ENCODE measurements at regions not wholly inside any gene's neighbourhood (a gene's known extent, or its start where the extent isn't known, plus 50 kb on each side); places are given as distances from the start of the nearest gene placed in this dataset.
A peak's percentile ranks its signal among the peaks of the same experiment; 100 is the strongest.

DNA sequence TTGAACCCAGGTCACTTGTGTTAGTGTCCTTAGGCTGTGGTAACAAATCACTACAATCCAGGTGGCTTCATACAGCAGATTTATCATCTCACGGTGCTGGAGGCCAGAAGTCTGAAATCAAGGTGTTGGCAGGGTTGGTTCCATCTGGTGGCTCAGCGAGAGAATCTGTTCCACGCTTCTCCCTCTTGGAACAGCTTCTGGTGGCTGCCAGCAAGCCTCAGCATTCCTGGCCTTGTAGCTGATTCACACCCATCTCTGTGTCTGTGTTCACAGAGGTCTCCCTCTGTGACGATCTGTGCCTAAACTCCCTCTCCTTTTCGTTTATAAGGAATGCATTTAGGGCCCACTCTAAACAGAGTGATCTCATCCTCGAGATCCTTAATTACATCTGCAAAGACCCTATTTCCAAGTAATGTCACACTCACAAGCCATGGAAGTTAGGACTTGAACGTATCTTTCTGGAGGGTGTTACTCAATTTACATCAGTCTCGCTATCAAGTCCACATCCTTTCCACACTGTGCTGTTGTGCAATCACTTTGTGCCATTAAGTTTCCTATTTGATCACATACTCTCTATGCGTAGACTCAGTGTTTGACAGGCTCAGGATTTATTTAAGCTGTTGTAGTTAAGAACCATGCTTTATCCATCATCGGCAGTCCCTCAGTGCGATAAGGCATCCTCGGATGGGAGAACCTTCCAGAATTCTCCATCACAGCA, 164.4 kb downstream of the SOCS6 start:
- no peaks in the 10 kb centered on the region for H3K36me3 ChIP-seq (replicated peaks)
- peaks cover 10% of the 10 kb centered on the region for H3K4me1 ChIP-seq
- H3K27me3 ChIP-seq (ENCODE audit: low read depth) = no peaks in the 10 kb centered on the region
- DNase-seq (ENCODE audit: low spot score in 2 of 2) = no peak
- H3K9me3 ChIP-seq = no peaks in the 10 kb centered on the region; the same call in 1 of the 2 replicates
- in situ Hi-C loops (cut with MboI; ENCODE audit: low sequenced_read_pairs) = loop anchor here (5.0 to 25.0 kb wide), 2 partner anchors 261 to 816 kb away; no protein-coding TSS in a partner anchor
- no peak overlapping the region for H3K4me3 ChIP-seq

DNA sequence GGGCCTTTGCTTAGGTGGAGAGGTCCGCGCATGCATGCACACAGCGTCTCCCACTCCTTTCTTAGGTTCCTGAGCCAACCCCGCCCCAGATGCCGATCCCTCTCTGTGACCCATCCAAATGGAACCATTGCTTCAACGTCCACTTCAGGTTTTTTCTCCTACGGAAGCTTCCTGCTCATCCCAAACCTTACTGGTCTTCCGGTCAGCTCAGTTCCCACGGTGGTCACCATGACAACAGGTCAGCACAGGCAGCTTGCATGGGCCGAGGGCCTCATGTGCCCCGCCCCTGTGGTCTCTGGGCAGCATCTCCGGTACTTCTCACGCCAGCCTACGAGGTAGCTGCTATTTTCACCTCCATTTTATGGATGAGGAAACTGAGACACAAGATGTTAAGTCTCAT, 163.7 kb downstream of the SOCS6 start:
- H3K9me3 ChIP-seq = no peaks in the 10 kb centered on the region; the same call in 1 of the 2 replicates
- no peaks in the 10 kb centered on the region for H3K36me3 ChIP-seq (replicated peaks)
- peaks cover 10% of the 10 kb centered on the region for H3K4me1 ChIP-seq
- H3K27me3 ChIP-seq (ENCODE audit: low read depth) = no peaks in the 10 kb centered on the region
- no peak for DNase-seq (ENCODE audit: low spot score in 2 of 2)
- in situ Hi-C loops (cut with MboI; ENCODE audit: low sequenced_read_pairs) = loop anchor here (5.0 to 25.0 kb wide), 2 partner anchors 260 to 815 kb away; no protein-coding TSS in a partner anchor
- H3K4me3 ChIP-seq = no peak overlapping the region

DNA sequence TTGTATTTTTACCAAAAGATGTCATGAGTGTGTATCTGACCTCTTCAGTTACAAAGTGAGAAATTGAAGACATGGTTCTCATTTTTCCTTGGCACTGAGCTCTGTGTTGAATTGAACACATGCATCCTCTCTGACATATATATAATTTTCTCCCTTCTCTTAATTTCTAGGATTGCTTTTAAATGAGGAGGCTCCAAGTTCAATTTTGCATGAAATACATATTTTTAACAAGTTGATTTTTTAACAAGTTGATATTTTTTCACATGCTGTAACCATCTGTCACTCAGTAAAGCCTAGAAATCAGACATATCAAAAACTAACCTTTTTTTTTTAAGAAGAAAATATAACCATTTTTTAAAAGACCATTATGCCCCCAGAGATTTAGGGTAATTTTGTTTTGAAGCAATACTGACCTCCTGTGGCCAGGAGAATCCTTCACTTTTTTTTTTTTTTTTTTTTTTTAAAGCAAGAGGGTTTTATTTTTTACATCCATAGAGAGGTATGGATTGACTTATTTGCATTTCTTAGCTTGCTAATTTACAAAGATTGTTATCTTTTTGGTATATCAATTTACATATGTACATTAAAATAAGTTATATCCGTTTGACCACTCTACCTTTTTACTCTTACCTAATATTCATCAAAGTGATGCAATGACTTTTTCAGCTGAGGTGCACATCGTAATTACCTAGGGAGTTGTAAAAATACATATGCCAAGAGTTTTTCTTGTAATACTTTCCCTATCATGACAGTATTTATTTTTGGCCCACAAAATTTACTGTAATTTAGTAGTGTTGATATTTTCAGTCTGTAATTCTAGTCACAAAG, 161.8 kb downstream of the SOCS6 start:
- no peaks in the 10 kb centered on the region for H3K27me3 ChIP-seq (ENCODE audit: low read depth)
- DNase-seq (ENCODE audit: low spot score in 2 of 2) = peak in 1 of 2 experiments; percentile 25
- H3K4me1 ChIP-seq = peaks cover 10% of the 10 kb centered on the region
- in situ Hi-C loops (cut with MboI; ENCODE audit: low sequenced_read_pairs) = loop anchor here (5.0 to 25.0 kb wide), 2 partner anchors 258 to 813 kb away; no protein-coding TSS in a partner anchor
- no peaks in the 10 kb centered on the region for H3K36me3 ChIP-seq (replicated peaks)
- no peak overlapping the region for H3K4me3 ChIP-seq
- no peaks in the 10 kb centered on the region; the same call in 1 of the 2 replicates for H3K9me3 ChIP-seq

DNA sequence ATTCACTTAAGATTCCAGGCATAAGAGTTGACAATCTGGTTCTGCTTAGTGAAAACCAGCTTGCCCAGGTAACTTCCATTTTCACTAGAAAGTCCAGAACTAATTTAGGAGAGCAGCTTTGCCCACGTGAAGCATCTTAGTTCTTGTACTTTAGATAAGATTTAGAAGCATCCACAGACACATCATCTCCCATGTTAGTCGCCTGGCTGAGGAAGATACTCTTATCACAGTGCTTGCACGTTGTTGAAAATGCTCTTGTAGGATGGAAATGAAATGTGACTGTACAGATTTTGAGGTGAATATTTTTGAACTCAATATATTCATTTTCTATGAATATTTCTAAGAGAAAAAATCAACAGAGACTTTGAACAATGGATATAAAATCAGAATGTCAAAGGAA, 159.7 kb downstream of the SOCS6 start:
- Histone ChIP-seq H3K4me1 (no peaks in the 10 kb centered on the region; the same call in 1 of the 2 replicates), H3K4me3 (no peak overlapping the region), H3K9me3 (no peaks in the 10 kb centered on the region; the same call in 1 of the 2 replicates), H3K27me3 (ENCODE audit: low read depth) (no peaks in the 10 kb centered on the region), H3K36me3 (replicated peaks) (no peaks in the 10 kb centered on the region)
- no peak for DNase-seq (ENCODE audit: low spot score in 2 of 2)
- in situ Hi-C loops (cut with MboI; ENCODE audit: low sequenced_read_pairs) = no loop called here

DNA sequence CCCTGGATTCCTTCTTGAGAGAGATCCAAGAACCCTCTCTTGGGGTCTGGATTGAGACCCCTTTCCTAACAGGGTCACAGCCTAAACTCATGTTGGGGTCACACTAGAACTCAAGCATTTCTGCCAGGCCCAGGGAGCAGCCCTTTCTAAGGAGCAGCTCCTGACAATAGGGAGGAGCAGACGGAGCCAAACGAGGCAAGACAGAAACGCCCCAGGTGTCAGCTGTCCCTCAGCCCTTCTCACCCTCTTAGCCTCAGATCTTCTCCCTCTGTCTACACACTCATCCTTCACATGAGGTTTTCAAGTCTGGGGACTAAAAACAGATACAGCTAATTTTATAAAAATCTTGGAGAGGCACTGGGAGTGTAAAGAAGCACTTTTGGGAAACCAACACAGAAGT, 157.2 kb downstream of the SOCS6 start:
- in situ Hi-C loops (cut with MboI; ENCODE audit: low sequenced_read_pairs) = no loop called here
- Histone ChIP-seq H3K4me1 (no peaks in the 10 kb centered on the region; the same call in 1 of the 2 replicates), H3K9me3 (peaks cover 6% of the 10 kb centered on the region; the same call in 1 of the 2 replicates), H3K36me3 (replicated peaks) (no peaks in the 10 kb centered on the region), H3K4me3 (no peak overlapping the region), H3K27me3 (ENCODE audit: low read depth) (no peaks in the 10 kb centered on the region)
- no peak for DNase-seq (ENCODE audit: low spot score in 2 of 2)

DNA sequence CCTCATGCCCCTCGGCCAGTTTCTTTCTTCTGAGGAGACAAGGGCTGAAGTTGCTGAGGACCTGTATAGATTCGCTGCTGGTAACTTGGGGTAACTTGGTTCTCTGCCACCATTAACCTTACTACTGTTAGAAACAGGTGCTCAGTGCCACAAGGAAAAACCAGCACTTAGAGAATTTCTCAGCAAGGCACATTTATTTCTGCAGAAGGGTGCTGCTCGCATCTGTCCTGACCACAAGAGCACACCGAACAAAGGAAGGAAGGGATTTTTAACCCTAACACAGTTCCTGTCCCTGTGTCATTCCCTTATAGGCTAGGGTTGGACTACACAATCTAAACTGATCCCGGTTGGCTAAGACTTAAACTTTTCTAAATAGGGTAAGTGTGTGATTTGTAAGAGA, 154.1 kb downstream of the SOCS6 start:
- Histone ChIP-seq H3K27me3 (ENCODE audit: low read depth) (no peaks in the 10 kb centered on the region), H3K4me3 (no peak overlapping the region), H3K9me3 (0 out of 2 replicates have a peak, but pooled peaks cover 6% of the 10 kb centered on the region), H3K4me1 (no peaks in the 10 kb centered on the region), H3K36me3 (replicated peaks) (no peaks in the 10 kb centered on the region)
- in situ Hi-C loops (cut with MboI; ENCODE audit: low sequenced_read_pairs) = no loop called here
- DNase-seq (ENCODE audit: low spot score in 2 of 2) = no peak

DNA sequence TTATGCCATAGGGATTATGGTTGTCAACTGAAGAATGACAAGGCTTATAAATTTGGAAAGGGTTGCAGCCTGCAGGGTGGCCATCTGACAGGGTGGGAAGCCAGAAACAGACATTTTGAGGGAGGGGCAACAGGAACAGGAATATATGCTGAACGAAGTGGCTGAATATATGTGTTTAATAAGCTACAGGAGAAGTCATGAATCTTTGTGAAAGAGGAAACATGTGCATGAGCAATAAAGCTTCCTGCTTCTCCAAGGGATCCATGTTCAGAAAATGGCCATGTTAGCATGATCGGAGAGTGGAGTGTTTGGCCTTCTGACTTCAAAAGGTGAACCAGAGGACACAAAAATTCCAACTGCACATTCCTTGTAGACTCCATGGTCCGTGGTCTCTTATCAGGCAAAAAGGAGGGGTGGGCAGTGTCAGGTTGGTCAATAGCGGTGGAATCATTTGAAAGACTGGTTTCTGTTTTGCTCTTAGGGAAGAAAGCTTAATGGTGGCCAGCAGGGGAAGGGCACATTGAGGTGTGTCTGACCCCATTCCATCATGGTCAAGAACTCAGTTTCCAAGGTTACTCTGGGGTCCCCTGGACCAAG, 144.1 kb downstream of the SOCS6 start:
- Histone ChIP-seq H3K36me3 (replicated peaks) (no peaks in the 10 kb centered on the region), H3K4me3 (no peak overlapping the region), H3K4me1 (no peaks in the 10 kb centered on the region), H3K27me3 (ENCODE audit: low read depth) (no peaks in the 10 kb centered on the region), H3K9me3 (no peaks in the 10 kb centered on the region)
- in situ Hi-C loops (cut with MboI; ENCODE audit: low sequenced_read_pairs) = no loop called here
- DNase-seq (ENCODE audit: low spot score in 2 of 2) = no peak

DNA sequence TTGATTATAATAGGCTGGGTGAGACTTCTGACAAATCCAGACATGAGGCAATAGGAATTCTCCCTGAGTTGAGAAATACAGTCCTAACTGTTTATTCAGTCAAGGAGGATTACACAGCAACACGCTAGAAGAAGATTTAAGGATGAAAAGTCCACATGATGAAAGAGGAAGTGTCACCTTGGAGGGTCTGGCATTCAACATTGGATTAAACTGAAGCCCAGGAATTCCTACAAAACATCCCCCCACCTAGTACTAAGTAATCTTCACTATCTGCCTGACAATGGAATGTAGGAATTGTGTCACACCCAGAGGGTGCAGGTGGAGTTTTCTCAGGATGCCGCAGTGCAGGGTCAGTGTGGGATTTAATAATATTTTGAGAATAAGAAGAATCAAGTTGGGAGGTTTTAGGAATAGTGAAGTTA, 142.4 kb downstream of the SOCS6 start:
- Histone ChIP-seq H3K9me3 (no peaks in the 10 kb centered on the region), H3K27me3 (ENCODE audit: low read depth) (no peaks in the 10 kb centered on the region), H3K4me1 (no peaks in the 10 kb centered on the region), H3K36me3 (replicated peaks) (no peaks in the 10 kb centered on the region), H3K4me3 (no peak overlapping the region)
- no peak for DNase-seq (ENCODE audit: low spot score in 2 of 2)
- in situ Hi-C loops (cut with MboI; ENCODE audit: low sequenced_read_pairs) = no loop called here

DNA sequence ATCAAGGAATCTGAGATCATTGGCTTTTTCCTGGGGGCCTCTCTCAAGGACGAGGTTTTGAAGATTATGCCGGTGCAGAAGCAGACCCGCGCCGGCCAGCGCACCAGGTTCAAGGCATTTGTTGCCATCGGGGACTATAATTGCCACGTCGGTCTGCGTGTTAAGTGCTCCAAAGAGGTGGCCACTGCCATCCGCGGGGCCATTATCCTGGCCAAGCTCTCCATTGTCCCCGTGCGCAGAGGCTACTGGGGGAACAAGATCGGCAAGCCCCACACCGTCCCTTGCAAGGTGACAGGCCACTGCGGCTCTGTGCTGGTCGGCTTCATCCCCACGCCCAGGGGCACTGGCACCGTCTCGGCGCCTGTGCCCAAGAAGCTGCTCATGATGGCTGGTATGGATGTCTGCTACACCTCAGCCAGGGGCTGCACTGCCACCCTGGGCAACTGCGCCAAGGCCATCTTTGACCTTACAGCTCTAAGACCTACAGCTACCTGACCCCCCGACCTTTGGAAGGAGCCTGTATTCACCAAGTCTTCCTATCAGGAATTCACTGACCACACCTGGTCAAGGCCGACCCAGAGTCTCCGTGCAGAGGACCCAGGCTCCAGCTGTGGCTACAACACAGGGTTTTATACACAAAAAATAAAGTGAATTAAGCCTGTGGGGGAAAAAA, 141.8 kb downstream of the SOCS6 start:
- H3K27me3 ChIP-seq (ENCODE audit: low read depth) = no peaks in the 10 kb centered on the region
- no peaks in the 10 kb centered on the region for H3K9me3 ChIP-seq
- H3K4me3 ChIP-seq = no peak overlapping the region
- H3K36me3 ChIP-seq (replicated peaks) = no peaks in the 10 kb centered on the region
- no peaks in the 10 kb centered on the region for H3K4me1 ChIP-seq
- DNase-seq (ENCODE audit: low spot score in 2 of 2) = no peak
- in situ Hi-C loops (cut with MboI; ENCODE audit: low sequenced_read_pairs) = no loop called here

DNA sequence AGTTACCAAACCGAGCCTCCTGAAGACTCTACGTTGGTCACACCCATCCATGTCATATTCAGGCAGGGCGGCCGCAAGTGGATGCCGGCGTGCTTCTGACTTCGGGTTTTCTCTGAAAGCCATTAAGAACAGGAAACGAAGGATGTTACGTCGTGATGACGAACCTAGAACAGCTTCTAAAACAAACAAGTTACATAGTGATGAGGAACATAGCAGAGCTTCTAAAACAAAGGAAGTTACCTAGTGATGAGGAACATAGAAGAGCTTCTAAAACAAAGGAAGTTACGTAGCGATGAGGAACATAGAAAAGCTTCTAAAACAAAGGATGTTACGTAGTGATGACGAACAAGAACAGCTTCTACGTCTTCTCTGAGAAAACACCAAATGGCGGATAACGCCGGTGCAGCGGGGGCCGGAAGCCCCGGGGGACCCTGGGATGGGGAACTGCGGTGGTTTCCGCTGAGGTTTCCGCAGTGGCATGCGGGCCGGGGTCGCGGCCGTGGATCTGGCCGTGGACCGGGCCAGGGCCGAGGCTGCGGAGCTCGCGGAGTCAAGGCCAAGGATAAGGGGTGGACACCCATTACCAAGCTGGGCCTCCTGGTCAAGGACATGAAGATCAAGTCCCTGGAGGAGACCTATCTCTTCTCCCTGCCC, 141.1 kb downstream of the SOCS6 start:
- in situ Hi-C loops (cut with MboI; ENCODE audit: low sequenced_read_pairs) = no loop called here
- H3K4me1 ChIP-seq = no peaks in the 10 kb centered on the region

DNA sequence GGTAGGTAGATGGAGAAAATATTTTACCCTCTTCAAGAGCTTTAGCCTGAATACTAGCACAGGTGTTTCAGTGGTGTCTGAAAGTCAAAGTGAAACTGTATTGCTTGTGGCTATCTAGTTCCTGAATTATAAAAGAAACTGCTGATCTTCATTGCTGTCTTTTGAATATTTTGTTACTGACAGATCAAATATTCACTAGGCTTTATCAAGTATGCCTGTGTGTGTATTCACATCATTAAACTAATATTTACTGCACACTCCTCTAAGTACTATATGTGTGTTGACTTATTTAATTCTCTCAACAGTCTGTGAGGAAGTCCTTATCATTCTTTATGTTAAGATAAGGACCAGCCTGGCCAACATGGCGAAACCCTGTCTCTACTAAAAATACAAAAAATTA, 139.6 kb downstream of the SOCS6 start:
- Histone ChIP-seq H3K4me1 (no peaks in the 10 kb centered on the region), H3K9me3 (no peaks in the 10 kb centered on the region), H3K36me3 (replicated peaks) (no peaks in the 10 kb centered on the region), H3K27me3 (ENCODE audit: low read depth) (no peaks in the 10 kb centered on the region), H3K4me3 (no peak overlapping the region)
- in situ Hi-C loops (cut with MboI; ENCODE audit: low sequenced_read_pairs) = no loop called here
- DNase-seq (ENCODE audit: low spot score in 2 of 2) = no peak

More for the DNA sequence above, 141.1 kb downstream of the SOCS6 start:
- no peak overlapping the region for H3K4me3 ChIP-seq
- no peaks in the 10 kb centered on the region for H3K27me3 ChIP-seq (ENCODE audit: low read depth)
- no peak for DNase-seq (ENCODE audit: low spot score in 2 of 2)
- H3K9me3 ChIP-seq = no peaks in the 10 kb centered on the region
- no peaks in the 10 kb centered on the region for H3K36me3 ChIP-seq (replicated peaks)

DNA sequence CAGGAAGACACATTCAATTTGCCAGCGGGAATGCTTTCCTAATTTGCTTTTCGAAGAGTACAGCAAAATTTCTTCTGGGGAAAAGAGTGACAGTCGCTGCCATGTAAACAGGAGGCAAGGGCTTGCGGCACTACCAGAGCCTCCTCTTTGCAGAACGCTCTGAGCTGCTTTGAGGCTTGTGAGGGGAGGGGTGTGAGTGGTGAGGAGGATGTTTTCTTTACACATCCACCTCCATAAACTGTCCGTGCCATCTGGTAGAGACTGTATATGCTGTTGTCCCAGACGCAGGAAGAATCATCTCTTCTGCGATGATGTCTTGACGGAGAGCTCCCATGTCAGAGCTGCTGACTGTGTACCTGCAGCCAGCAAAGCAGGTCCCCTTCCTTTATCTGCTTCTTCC, 138.0 kb downstream of the SOCS6 start:
- DNase-seq (ENCODE audit: low spot score in 2 of 2) = no peak
- Histone ChIP-seq H3K4me1 (no peaks in the 10 kb centered on the region), H3K9me3 (no peaks in the 10 kb centered on the region), H3K36me3 (replicated peaks) (no peaks in the 10 kb centered on the region), H3K4me3 (no peak overlapping the region), H3K27me3 (ENCODE audit: low read depth) (no peaks in the 10 kb centered on the region)
- in situ Hi-C loops (cut with MboI; ENCODE audit: low sequenced_read_pairs) = no loop called here

DNA sequence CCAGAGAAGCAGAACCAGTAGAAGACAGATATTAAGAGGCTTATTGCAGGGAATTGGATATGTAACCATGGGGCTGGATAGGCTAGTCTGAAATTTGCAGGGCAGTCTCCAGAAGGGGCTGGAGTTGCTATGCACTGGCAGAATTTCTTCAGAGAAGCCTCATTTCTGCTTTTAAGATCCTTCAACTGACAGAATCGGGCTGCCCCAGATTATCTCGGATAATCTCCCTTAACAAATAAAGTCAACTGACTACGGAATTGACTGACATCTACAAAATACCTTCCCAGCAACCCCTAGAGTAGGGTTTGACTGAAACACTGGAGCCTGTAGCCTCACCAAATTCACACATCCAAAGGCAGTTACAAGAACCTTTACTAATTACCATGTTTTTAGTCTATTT, 136.4 kb downstream of the SOCS6 start:
- DNase-seq (ENCODE audit: low spot score in 2 of 2) = no peak
- Histone ChIP-seq H3K4me1 (no peaks in the 10 kb centered on the region), H3K9me3 (no peaks in the 10 kb centered on the region), H3K4me3 (no peak overlapping the region), H3K27me3 (ENCODE audit: low read depth) (no peaks in the 10 kb centered on the region), H3K36me3 (replicated peaks) (no peaks in the 10 kb centered on the region)
- in situ Hi-C loops (cut with MboI; ENCODE audit: low sequenced_read_pairs) = no loop called here
